ENCODE measurements at regions not wholly inside any gene's neighbourhood (a gene's known extent, or its start where the extent isn't known, plus 50 kb on each side); places are given as distances from the start of the nearest gene placed in this dataset.

DNA sequence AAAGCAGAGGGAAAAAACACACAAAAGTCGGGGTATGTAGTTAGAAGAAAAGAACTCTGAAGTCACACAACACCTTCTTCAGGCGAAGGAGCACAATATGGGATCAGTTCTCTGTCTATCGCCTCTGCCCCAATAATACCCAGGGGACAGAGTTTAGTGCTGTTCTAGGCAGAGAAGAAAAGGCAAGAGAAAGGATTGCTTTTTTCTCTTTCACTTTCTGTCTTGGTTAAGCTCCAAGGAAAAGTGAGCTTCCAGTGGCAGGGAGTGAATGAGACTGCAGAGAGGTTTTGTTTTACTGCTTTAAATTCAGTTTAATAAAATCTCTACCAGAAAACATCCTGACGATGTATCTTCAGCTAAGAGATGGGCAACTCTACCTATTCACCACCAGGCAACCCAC is 86.6 kb upstream of the STXBP5 start:
- no peak for ATAC-seq
- BruUV-seq (replicated peaks), result no TSS peak
- no peaks in the 10 kb centered on the region for H3K9me3 ChIP-seq (ENCODE audit: low read length)
- WGBS (ENCODE audit: low lambda C conversion rate), result 2% methylated on average over 4 of the region's 4 CpGs
- in situ Hi-C loops (cut with HindIII; ENCODE audit: extremely low pct_ligation_motif_present, low pct_unique_long_range_greater_than_20kb) (no loop called here), intact Hi-C loops (cut with micrococcal nuclease; ENCODE audit: unreplicated experiment) (no loop called here)
- H3K79me2 ChIP-seq (ENCODE audit: insufficient read depth, low read length), result no peaks in the 10 kb centered on the region
- H3K4me2 ChIP-seq (ENCODE audit: low read depth, low read length), result no peak overlapping the region
- H3K4me3 ChIP-seq (replicated peaks in 1 of 3; ENCODE audit: insufficient read depth in 1 of 3, low read depth in 2 of 3, low read length in 3 of 3), result no peak overlapping the region
- H2AFZ ChIP-seq (ENCODE audit: low read length), result no peak overlapping the region
- no peak for DNase-seq (ENCODE audit: low spot score)
- peaks cover 0 to 1% of the 10 kb centered on the region in 2 experiments; a peak in 1 of 5 replicates for H3K27me3 ChIP-seq (ENCODE audit: control insufficient read depth in 1 of 2, insufficient read depth in 2 of 2, low read length in 2 of 2)
- CTCF ChIA-PET (ENCODE audit: low intra/inter-chr PET ratio, low total read pairs), result no interaction called here
- no peaks in the 10 kb centered on the region for H3K36me3 ChIP-seq (replicated peaks in 1 of 2; ENCODE audit: control insufficient read depth in 1 of 2, insufficient read depth in 2 of 2, low read length in 2 of 2)
- H4K20me1 ChIP-seq (ENCODE audit: insufficient read depth, low read length), result no peaks in the 10 kb centered on the region
- POLR2A ChIA-PET, result no interaction called here
- H3K9ac ChIP-seq (ENCODE audit: insufficient read depth, low read depth, low read length), result no peak overlapping the region
- no peak for FAIRE-seq
- TF ChIP-seq MED8 (CRISPR knock-in tag; IDR thresholded peaks at IDR 0.05; ENCODE audit: insufficient replicate concordance), result no peak
- no peak for TF ChIP-seq ETV6 (CRISPR knock-in tag; conservative IDR thresholded peaks at IDR 0.05)
- TF ChIP-seq CAMTA2 (CRISPR knock-in tag; IDR thresholded peaks at IDR 0.05; ENCODE audit: borderline replicate concordance), result no peak
- TF ChIP-seq ZNF432 (CRISPR knock-in tag; IDR thresholded peaks at IDR 0.05; ENCODE audit: borderline replicate concordance), result no peak
- TF ChIP-seq SMARCC2 (IDR thresholded peaks at IDR 0.05), result no peak
- no peak for TF ChIP-seq TBP (CRISPR knock-in tag; IDR thresholded peaks at IDR 0.05)
- no peak for TF ChIP-seq PCBP1 (IDR thresholded peaks at IDR 0.05; ENCODE audit: borderline replicate concordance, low read depth, low read length)
- TF ChIP-seq NFE2 (CRISPR knock-in tag; IDR thresholded peaks at IDR 0.05), result no peak
- no peaks in the 10 kb centered on the region for H3K4me1 ChIP-seq (ENCODE audit: insufficient read depth, low read length)
- no peak overlapping the region for H3K27ac ChIP-seq (ENCODE audit: extremely low read length, insufficient read depth, low read length)

DNA sequence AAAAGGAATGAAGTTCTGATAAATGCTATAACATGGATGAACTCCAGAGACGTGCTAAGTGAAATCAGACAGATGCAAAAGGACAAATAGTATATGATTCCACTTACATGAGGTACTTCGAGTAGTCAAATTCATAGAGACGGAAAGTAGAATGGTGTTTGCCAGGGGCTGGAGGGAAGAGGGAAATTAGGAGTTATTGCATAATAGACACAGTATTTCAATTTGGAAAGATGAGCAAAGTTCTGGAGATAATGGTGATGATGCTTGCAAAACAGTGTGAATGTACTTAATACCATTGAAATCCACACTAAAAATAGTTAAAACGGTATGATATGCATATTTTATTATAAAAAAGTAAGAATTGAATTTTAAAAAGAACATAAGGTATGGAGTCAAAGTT is 84.9 kb upstream of the STXBP5 start:
- H3K4me3 ChIP-seq (replicated peaks in 1 of 3; ENCODE audit: insufficient read depth in 1 of 3, low read depth in 2 of 3, low read length in 3 of 3), result no peak overlapping the region
- peak; percentile 48; the same call in 1 of the 2 replicates for TF ChIP-seq CEBPB (IDR thresholded peaks at IDR 0.05; ENCODE audit: borderline replicate concordance, low read depth, low read length)
- no peak for TF ChIP-seq RFX5 (IDR thresholded peaks at IDR 0.05; ENCODE audit: low read depth, low read length)
- POLR2A ChIA-PET, result no interaction called here
- in situ Hi-C loops (cut with HindIII; ENCODE audit: extremely low pct_ligation_motif_present, low pct_unique_long_range_greater_than_20kb) (no loop called here), intact Hi-C loops (cut with micrococcal nuclease; ENCODE audit: unreplicated experiment) (no loop called here)
- H3K4me1 ChIP-seq (ENCODE audit: insufficient read depth, low read length), result no peaks in the 10 kb centered on the region
- no peak overlapping the region for H3K9ac ChIP-seq (ENCODE audit: insufficient read depth, low read depth, low read length)
- BruUV-seq (replicated peaks), result no TSS peak
- no peaks in the 10 kb centered on the region for H3K36me3 ChIP-seq (replicated peaks in 1 of 2; ENCODE audit: control insufficient read depth in 1 of 2, insufficient read depth in 2 of 2, low read length in 2 of 2)
- no peak overlapping the region for H2AFZ ChIP-seq (ENCODE audit: low read length)
- no peak overlapping the region for H3K4me2 ChIP-seq (ENCODE audit: low read depth, low read length)
- H3K27me3 ChIP-seq (ENCODE audit: control insufficient read depth in 1 of 2, insufficient read depth in 2 of 2, low read length in 2 of 2), result peaks cover 0 to 1% of the 10 kb centered on the region in 2 experiments; a peak in 1 of 5 replicates
- no peaks in the 10 kb centered on the region for H3K79me2 ChIP-seq (ENCODE audit: insufficient read depth, low read length)
- no peaks in the 10 kb centered on the region for H3K9me3 ChIP-seq (ENCODE audit: low read length)
- CTCF ChIA-PET (ENCODE audit: low intra/inter-chr PET ratio, low total read pairs), result no interaction called here
- WGBS (ENCODE audit: low lambda C conversion rate), result 32% methylated on average over 4 of the region's 4 CpGs
- FAIRE-seq (no peak), DNase-seq (ENCODE audit: low spot score) (no peak), ATAC-seq (no peak)
- no peak overlapping the region for H3K27ac ChIP-seq (ENCODE audit: extremely low read length, insufficient read depth, low read length)
- no peaks in the 10 kb centered on the region for H4K20me1 ChIP-seq (ENCODE audit: insufficient read depth, low read length)
